ENCODE measurements at regions not wholly inside any gene's neighbourhood (a gene's known extent, or its start where the extent isn't known, plus 50 kb on each side); places are given as distances from the start of the nearest gene placed in this dataset.

GRCh38 chr2:65489269-65489668 lies 56.9 kb upstream of the SPRED2 start:
- no peak for TF ChIP-seq CTCF (IDR thresholded peaks at IDR 0.05)
- Histone ChIP-seq H3K36me3 (no peaks in the 10 kb centered on the region), H3K9me3 (no peaks in the 10 kb centered on the region), H3K27me3 (no peaks in the 10 kb centered on the region), H3K4me3 (ENCODE audit: low read depth in 1 of 2, low read length in 1 of 2) (no peak overlapping the region), H3K4me1 (ENCODE audit: control insufficient read depth in 1 of 2, insufficient read depth in 1 of 2, low read depth in 1 of 2, low read length in 1 of 2) (no peaks in the 10 kb centered on the region), H3K27ac (no peak overlapping the region)

- Histone ChIP-seq H3K36me3 (no peaks in the 10 kb centered on the region), H3K27me3 (no peaks in the 10 kb centered on the region), H3K27ac (no peak overlapping the region), H3K4me3 (ENCODE audit: low read depth in 1 of 2, low read length in 1 of 2) (no peak overlapping the region), H3K4me1 (ENCODE audit: control insufficient read depth in 1 of 2, insufficient read depth in 1 of 2, low read depth in 1 of 2, low read length in 1 of 2) (no peaks in the 10 kb centered on the region), H3K9me3 (no peaks in the 10 kb centered on the region)
- no peak for TF ChIP-seq CTCF (IDR thresholded peaks at IDR 0.05)
These were observed 56.1 kb upstream of the SPRED2 start for GRCh38 chr2:65488527-65488926.

- no peak overlapping the region for H3K4me3 ChIP-seq (ENCODE audit: low read depth in 1 of 2, low read length in 1 of 2)
These were observed 55.0 kb upstream of the SPRED2 start for GRCh38 chr2:65487404-65487803.

GRCh38 chr2:65486802-65487201 lies 54.4 kb upstream of the SPRED2 start:
- no peak for TF ChIP-seq CTCF (IDR thresholded peaks at IDR 0.05)
- Histone ChIP-seq H3K9me3 (no peaks in the 10 kb centered on the region), H3K27me3 (no peaks in the 10 kb centered on the region), H3K27ac (no peak overlapping the region), H3K4me3 (ENCODE audit: low read depth in 1 of 2, low read length in 1 of 2) (no peak overlapping the region), H3K36me3 (no peaks in the 10 kb centered on the region), H3K4me1 (ENCODE audit: control insufficient read depth in 1 of 2, insufficient read depth in 1 of 2, low read depth in 1 of 2, low read length in 1 of 2) (no peaks in the 10 kb centered on the region)

More at GRCh38 chr2:65487404-65487803, 55.0 kb upstream of the SPRED2 start:
- no peak for TF ChIP-seq CTCF (IDR thresholded peaks at IDR 0.05)
- Histone ChIP-seq H3K4me1 (ENCODE audit: control insufficient read depth in 1 of 2, insufficient read depth in 1 of 2, low read depth in 1 of 2, low read length in 1 of 2) (no peaks in the 10 kb centered on the region), H3K36me3 (no peaks in the 10 kb centered on the region), H3K27ac (no peak overlapping the region), H3K9me3 (no peaks in the 10 kb centered on the region), H3K27me3 (no peaks in the 10 kb centered on the region)

GRCh38 chr2:65486282-65486681 lies 53.9 kb upstream of the SPRED2 start:
- no peaks in the 10 kb centered on the region for H3K27me3 ChIP-seq
- no peak overlapping the region for H3K27ac ChIP-seq
- H3K36me3 ChIP-seq = no peaks in the 10 kb centered on the region
- H3K9me3 ChIP-seq = no peaks in the 10 kb centered on the region
- no peak overlapping the region for H3K4me3 ChIP-seq (ENCODE audit: low read depth in 1 of 2, low read length in 1 of 2)
- no peaks in the 10 kb centered on the region for H3K4me1 ChIP-seq (ENCODE audit: control insufficient read depth in 1 of 2, insufficient read depth in 1 of 2, low read depth in 1 of 2, low read length in 1 of 2)
- no peak for TF ChIP-seq CTCF (IDR thresholded peaks at IDR 0.05)

- Histone ChIP-seq H3K27me3 (no peaks in the 10 kb centered on the region), H3K4me1 (ENCODE audit: control insufficient read depth in 1 of 2, insufficient read depth in 1 of 2, low read depth in 1 of 2, low read length in 1 of 2) (no peaks in the 10 kb centered on the region), H3K9me3 (no peaks in the 10 kb centered on the region), H3K27ac (no peak overlapping the region), H3K4me3 (ENCODE audit: low read depth in 1 of 2, low read length in 1 of 2) (no peak overlapping the region), H3K36me3 (no peaks in the 10 kb centered on the region)
- no peak for TF ChIP-seq CTCF (IDR thresholded peaks at IDR 0.05)
These were observed 53.4 kb upstream of the SPRED2 start for GRCh38 chr2:65485839-65486238.
